Left kidney (tissue), 1 donor: ENCODE measurements at regions not wholly inside any gene's neighbourhood (a gene's known extent, or its start where the extent isn't known, plus 50 kb on each side); places are given as distances from the start of the nearest gene placed in this dataset.
"Not testable (repeated sequence)": the region's sequence is repeated elsewhere in the genome, so short reads cannot be mapped to it uniquely, and the experiment has no call there.

Source experiments
- DNase-seq: peaks from one replicate; pipeline ENCODE4 v3.0.0-alpha.2; 2013

- no peak for DNase-seq
These were observed 658.4 kb upstream of the MBL2 start for GRCh38 chr10:53430974-53431373.

- no peak for DNase-seq
These were observed 657.7 kb upstream of the MBL2 start for GRCh38 chr10:53430127-53430891.

- no peak for DNase-seq
These were observed 649.8 kb upstream of the MBL2 start for GRCh38 chr10:53422223-53422888.

- DNase-seq = no peak
These were observed 640.1 kb upstream of the MBL2 start for GRCh38 chr10:53412651-53413050.

- no peak for DNase-seq
These were observed 633.9 kb upstream of the MBL2 start for GRCh38 chr10:53406532-53406931.

GRCh38 chr10:53403688-53404087 is 631.1 kb upstream of the MBL2 start:
- DNase-seq = no peak

- no peak for DNase-seq
These were observed 630.0 kb upstream of the MBL2 start for GRCh38 chr10:53402594-53402993.

GRCh38 chr10:53401536-53401935 is 629.0 kb upstream of the MBL2 start:
- no peak for DNase-seq

- no peak for DNase-seq
These were observed 624.3 kb upstream of the MBL2 start for GRCh38 chr10:53396876-53397275.

GRCh38 chr10:53395449-53395848 is 622.9 kb upstream of the MBL2 start:
- DNase-seq = no peak

- no peak for DNase-seq
These were observed 615.0 kb upstream of the MBL2 start for GRCh38 chr10:53387562-53387961.

GRCh38 chr10:53382543-53382942 is 610.0 kb upstream of the MBL2 start:
- DNase-seq = no peak

- DNase-seq = no peak
These were observed 607.4 kb upstream of the MBL2 start for GRCh38 chr10:53379956-53380355.

GRCh38 chr10:53370347-53370746 is 597.8 kb upstream of the MBL2 start:
- no peak for DNase-seq

- no peak for DNase-seq
These were observed 589.4 kb upstream of the MBL2 start for GRCh38 chr10:53361936-53362335.

GRCh38 chr10:53361281-53361680 is 588.7 kb upstream of the MBL2 start:
- DNase-seq = no peak

GRCh38 chr10:53358978-53359377 is 586.4 kb upstream of the MBL2 start:
- not testable (repeated sequence) for DNase-seq

GRCh38 chr10:53358536-53358935 is 586.0 kb upstream of the MBL2 start:
- no peak for DNase-seq

GRCh38 chr10:53357587-53357986 is 585.0 kb upstream of the MBL2 start:
- DNase-seq = no peak

- no peak for DNase-seq
These were observed 584.2 kb upstream of the MBL2 start for GRCh38 chr10:53356616-53357349.

GRCh38 chr10:53342531-53342930 is 569.9 kb upstream of the MBL2 start:
- DNase-seq = not testable (repeated sequence)

GRCh38 chr10:53338199-53338598 is 565.6 kb upstream of the MBL2 start:
- DNase-seq = not testable (repeated sequence)

- DNase-seq = not testable (repeated sequence)
These were observed 563.3 kb upstream of the MBL2 start for GRCh38 chr10:53335803-53336422.
